Parathyroid adenoma (tissue), 2 donors: ENCODE measurements at regions not wholly inside any gene's neighbourhood (a gene's known extent, or its start where the extent isn't known, plus 50 kb on each side); places are given as distances from the start of the nearest gene placed in this dataset.

ENCODE experiments used
- H2AFZ ChIP-seq: fragments of 300-600 bp; sonication (generic); one replicate; pipeline ENCODE4 v1.7.0; 2017; ENCODE audit warnings: antibody characterized with exemption, mild to moderate bottlenecking
- H3K27ac ChIP-seq: fragments of 300-600 bp; sonication (generic); one replicate; pipeline ENCODE4 v1.7.0; 2017
- H3K27me3 ChIP-seq: fragments of 300-600 bp; sonication (generic); one replicate; pipeline ENCODE4 v1.7.0; 2017; ENCODE audit warnings: low read length; ENCODE audit not compliant: control insufficient read depth, insufficient read depth
- H3K36me3 ChIP-seq: fragments of 300-600 bp; sonication (generic); one replicate; pipeline ENCODE4 v1.7.0; 2017; ENCODE audit warnings: low read length; ENCODE audit not compliant: control insufficient read depth, insufficient read depth
- H3K4me1 ChIP-seq: fragments of 300-600 bp; sonication (generic); one replicate; pipeline ENCODE4 v1.7.0; 2017; ENCODE audit warnings: control low read depth
- H3K4me2 ChIP-seq: fragments of 300-600 bp; sonication (generic); one replicate; pipeline ENCODE4 v1.7.0; 2017; ENCODE audit warnings: low read length
- H3K4me3 ChIP-seq: fragments of 300-600 bp; sonication (generic); one replicate; pipeline ENCODE4 v1.7.0; 2017; ENCODE audit warnings: low read depth, low read length
- H3K79me2 ChIP-seq: fragments of 300-600 bp; sonication (generic); one replicate; pipeline ENCODE4 v1.7.0; 2017; ENCODE audit warnings: control low read depth
- H3K9ac ChIP-seq: fragments of 300-600 bp; sonication (generic); one replicate; pipeline ENCODE4 v1.7.0; 2017; ENCODE audit warnings: mild to moderate bottlenecking
- H3K9me3 ChIP-seq: fragments of 300-600 bp; sonication (generic); one replicate; pipeline ENCODE4 v1.7.0; 2017; ENCODE audit warnings: low read length; ENCODE audit not compliant: control insufficient read depth
- CTCF ChIP-seq: fragments of 300-600 bp; sonication (generic); IDR thresholded peaks from one replicate; pipeline ENCODE4 v1.7.0; 2017; ENCODE audit warnings: antibody characterized with exemption, mild to moderate bottlenecking
- donor health status: primary hyperparathyroidism.

DNA sequence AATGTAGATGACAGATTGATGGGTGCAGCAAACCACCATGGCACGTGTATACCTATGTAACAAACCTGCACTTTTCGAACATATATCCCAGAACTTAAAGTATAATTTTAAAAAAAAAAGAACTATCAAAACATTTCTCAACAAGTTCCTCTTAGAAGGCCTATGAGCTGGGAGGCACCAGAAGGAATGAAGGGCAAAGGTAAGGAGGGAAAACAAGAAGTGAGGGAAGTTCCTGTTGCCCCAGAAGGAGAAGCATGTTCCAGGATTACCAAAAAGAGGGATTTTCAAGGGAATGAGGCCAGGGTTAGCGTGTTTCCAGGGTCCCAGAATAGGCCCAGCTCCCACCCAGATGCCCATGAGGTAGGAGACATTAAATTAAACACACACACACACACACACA, 361.0 kb downstream of the SETD4 start:
- Histone ChIP-seq H3K27ac (no peak overlapping the region), H3K9me3 (no peaks in the 10 kb centered on the region), H3K36me3 (no peaks in the 10 kb centered on the region), H3K4me3 (no peak overlapping the region), H3K79me2 (no peaks in the 10 kb centered on the region), H2AFZ (no peak overlapping the region), H3K4me1 (peaks cover 2% of the 10 kb centered on the region), H3K9ac (no peak overlapping the region), H3K4me2 (no peak overlapping the region), H3K27me3 (no peaks in the 10 kb centered on the region)
- TF ChIP-seq CTCF: no peak

- H3K9ac ChIP-seq: no peak overlapping the region
- no peaks in the 10 kb centered on the region for H3K36me3 ChIP-seq
- no peak overlapping the region for H2AFZ ChIP-seq
- no peak overlapping the region for H3K27ac ChIP-seq
- H3K4me2 ChIP-seq: no peak overlapping the region
- no peaks in the 10 kb centered on the region for H3K79me2 ChIP-seq
- H3K9me3 ChIP-seq: no peaks in the 10 kb centered on the region
- H3K27me3 ChIP-seq: no peaks in the 10 kb centered on the region
- H3K4me3 ChIP-seq: no peak overlapping the region
- TF ChIP-seq CTCF: no peak
- peaks cover 2% of the 10 kb centered on the region for H3K4me1 ChIP-seq
Measured at GRCh38 chr21:35697321-35697808, 363.0 kb downstream of the SETD4 start.

GRCh38 chr21:35696644-35697043, 363.7 kb downstream of the SETD4 start:
- H3K9ac ChIP-seq: no peak overlapping the region
- H3K4me2 ChIP-seq: no peak overlapping the region
- no peaks in the 10 kb centered on the region for H3K36me3 ChIP-seq
- H2AFZ ChIP-seq: no peak overlapping the region
- no peak overlapping the region for H3K27ac ChIP-seq
- H3K4me3 ChIP-seq: no peak overlapping the region
- H3K9me3 ChIP-seq: no peaks in the 10 kb centered on the region
- H3K4me1 ChIP-seq: peaks cover 2% of the 10 kb centered on the region
- no peaks in the 10 kb centered on the region for H3K79me2 ChIP-seq
- TF ChIP-seq CTCF: no peak
- no peaks in the 10 kb centered on the region for H3K27me3 ChIP-seq

GRCh38 chr21:35692311-35692710, 368.0 kb downstream of the SETD4 start:
- H3K9ac ChIP-seq: no peak overlapping the region
- H2AFZ ChIP-seq: no peak overlapping the region
- H3K9me3 ChIP-seq: no peaks in the 10 kb centered on the region
- H3K4me1 ChIP-seq: no peaks in the 10 kb centered on the region
- no peak overlapping the region for H3K27ac ChIP-seq
- no peaks in the 10 kb centered on the region for H3K36me3 ChIP-seq
- H3K4me2 ChIP-seq: no peak overlapping the region
- no peak overlapping the region for H3K4me3 ChIP-seq
- no peaks in the 10 kb centered on the region for H3K79me2 ChIP-seq
- no peak for TF ChIP-seq CTCF
- H3K27me3 ChIP-seq: no peaks in the 10 kb centered on the region

- TF ChIP-seq CTCF: no peak
- Histone ChIP-seq H3K27ac (no peak overlapping the region), H3K4me1 (no peaks in the 10 kb centered on the region), H3K36me3 (no peaks in the 10 kb centered on the region), H3K9me3 (no peaks in the 10 kb centered on the region), H3K27me3 (no peaks in the 10 kb centered on the region), H3K79me2 (no peaks in the 10 kb centered on the region), H3K4me3 (no peak overlapping the region), H3K4me2 (no peak overlapping the region), H3K9ac (no peak overlapping the region), H2AFZ (no peak overlapping the region)
Measured at GRCh38 chr21:35690436-35690835, 369.9 kb downstream of the SETD4 start.
